ENCODE measurements at regions not wholly inside any gene's neighbourhood (a gene's known extent, or its start where the extent isn't known, plus 50 kb on each side); places are given as distances from the start of the nearest gene placed in this dataset.
"Not testable (repeated sequence)": the region's sequence is repeated elsewhere in the genome, so short reads cannot be mapped to it uniquely, and the experiment has no call there.

DNA sequence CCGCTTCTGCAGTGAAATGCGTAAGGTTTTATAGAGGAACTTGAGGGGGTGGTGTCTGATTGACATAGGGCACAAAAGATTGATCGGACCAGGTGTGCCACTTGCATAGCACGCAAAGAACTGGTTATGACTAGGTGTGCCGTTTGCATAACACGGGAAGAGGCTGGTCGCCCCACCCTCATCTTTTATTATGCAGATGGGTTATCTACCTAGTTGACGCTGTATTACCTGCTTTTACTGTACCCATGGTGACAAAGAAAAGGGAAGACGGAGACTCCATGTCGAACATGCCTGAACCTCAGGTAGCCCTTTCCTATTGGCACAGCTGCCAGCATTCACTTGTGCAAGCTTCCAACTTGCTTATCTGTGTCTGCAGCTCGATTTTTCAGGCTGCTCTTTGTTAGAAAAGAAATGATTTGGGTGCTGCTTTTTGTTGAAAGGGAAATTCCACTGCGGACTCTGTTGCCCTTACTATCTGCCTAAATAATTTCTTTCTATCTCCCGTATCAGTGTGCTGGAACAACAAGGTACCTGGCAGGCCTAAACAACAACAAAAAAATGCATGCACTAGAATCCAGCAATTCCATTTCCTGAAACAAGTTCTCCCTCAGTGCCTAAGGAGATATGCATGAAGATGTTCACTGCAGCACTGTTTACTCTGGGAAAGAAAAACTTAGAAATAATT is 194.4 kb upstream of the KAZN start:
- no peak for DNase-seq (ENCODE audit: low read depth)

DNA sequence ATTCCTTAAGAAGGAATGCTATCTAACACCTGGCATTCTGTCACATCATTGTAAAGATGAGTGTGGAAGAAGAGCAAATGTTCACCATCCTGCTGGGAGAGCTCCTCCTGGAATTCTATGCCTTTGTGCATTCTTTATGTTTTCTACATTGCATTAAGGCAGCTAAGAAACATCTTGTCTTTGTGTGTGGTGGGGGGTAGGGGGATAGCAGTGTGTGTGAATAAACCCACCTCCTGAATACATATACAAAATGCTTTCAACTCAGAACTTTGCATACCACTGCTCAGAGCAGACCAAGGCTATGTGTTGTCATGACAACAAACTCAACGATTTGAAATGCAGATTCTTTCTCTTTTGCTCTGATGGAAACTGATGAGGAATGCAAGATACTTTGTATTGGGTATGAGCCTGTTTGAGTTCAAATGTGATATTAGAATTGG is 193.6 kb upstream of the KAZN start:
- DNase-seq (ENCODE audit: low read depth) = no peak

GRCh38 chr1:14412235-14412634 is 186.2 kb upstream of the KAZN start:
- DNase-seq (ENCODE audit: low read depth) = no peak

DNA sequence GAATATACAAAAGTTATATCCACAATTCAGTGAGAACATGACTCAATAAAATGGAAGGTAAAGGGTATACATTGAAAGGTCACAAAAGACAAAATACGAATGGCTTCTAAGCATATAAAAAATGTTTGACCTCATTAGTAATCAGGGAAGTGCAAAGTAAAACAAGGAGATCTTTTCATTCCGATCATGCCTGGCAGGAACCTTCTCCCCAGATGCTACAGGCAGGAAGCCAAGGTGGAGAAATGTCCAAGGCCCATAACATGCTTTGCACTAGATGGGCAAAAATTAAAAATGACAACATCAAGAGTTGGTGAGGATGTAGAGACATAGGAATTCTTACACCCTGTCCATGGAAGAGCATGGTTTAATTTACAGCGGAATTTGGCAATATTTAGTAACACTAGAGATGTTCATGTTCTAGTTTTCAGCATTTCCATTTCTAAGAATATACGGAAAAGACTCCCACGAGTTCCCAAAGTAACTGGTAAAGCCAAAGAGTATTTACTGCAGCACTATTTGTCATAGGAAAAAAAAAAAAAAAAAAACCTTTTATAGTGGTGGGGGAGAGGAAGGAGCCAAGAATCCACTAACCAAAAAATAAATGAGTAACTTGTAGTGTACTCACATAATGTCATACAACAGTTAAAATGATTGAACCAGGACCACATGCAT is 184.5 kb upstream of the KAZN start:
- DNase-seq (ENCODE audit: low read depth) = no peak

GRCh38 chr1:14415396-14415795 is 183.1 kb upstream of the KAZN start:
- no peak for DNase-seq (ENCODE audit: low read depth)

DNA sequence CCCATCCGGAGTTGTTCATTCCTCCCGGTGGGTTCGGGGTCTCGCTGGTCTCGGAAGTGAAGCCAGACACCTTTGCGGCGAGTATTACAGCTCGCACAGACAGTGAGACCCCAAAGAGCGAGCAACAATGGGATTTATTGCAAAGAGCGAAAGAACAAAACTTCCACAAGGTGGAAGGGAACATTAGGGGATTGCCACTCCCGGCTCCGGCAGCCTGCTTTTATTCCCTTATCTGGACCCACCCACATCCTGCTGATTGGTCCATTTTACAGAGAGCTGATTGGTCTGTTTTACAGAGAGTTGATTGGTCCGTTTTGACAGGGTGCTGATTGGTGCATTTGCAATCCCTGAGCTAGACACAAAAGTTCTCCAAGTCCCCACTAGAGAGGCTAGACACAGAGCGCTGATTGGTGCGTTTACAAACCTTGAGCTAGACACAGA is 178.7 kb upstream of the KAZN start:
- DNase-seq (ENCODE audit: low read depth) = not testable (repeated sequence)

GRCh38 chr1:14420686-14421085 is 177.8 kb upstream of the KAZN start:
- no peak for DNase-seq (ENCODE audit: low read depth)

DNA sequence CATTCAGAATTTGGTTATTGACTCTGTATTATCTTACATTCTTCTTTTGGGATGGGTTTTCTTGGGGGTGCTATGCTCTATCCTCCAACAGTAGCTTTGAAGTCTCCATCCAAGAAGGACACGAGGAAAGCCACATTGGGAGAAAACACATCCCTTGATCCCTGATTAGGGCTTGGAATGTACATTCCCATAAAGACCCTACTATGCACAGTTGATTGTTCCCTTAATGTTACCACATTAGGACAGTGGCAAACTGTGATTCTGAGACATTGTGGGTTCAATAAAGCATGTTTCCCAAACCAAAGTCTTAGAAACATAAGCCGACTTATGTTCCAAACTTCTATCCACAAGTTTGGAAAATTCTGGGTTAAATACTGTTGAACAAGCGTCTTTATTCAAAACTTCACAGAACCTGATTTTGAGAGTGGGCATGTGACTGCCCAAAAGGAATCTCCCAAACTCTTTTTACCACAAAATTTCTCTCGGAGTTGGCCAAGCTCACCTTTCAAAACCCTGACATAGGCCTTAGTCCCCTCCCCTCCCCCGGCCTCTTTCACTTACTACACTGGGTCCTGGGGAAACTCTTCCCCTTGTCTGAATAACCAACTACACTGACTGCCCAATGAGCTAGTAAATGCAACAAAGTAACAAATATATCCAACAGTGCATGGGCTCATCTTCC is 177.0 kb upstream of the KAZN start:
- DNase-seq (ENCODE audit: low read depth) = no peak

GRCh38 chr1:14421977-14422609 is 176.4 kb upstream of the KAZN start:
- DNase-seq (ENCODE audit: low read depth) = no peak

GRCh38 chr1:14424325-14425002 is 174.0 kb upstream of the KAZN start:
- DNase-seq (ENCODE audit: low read depth) = no peak

- DNase-seq (ENCODE audit: low read depth) = no peak
These were observed 171.6 kb upstream of the KAZN start for GRCh38 chr1:14426854-14427253.

DNA sequence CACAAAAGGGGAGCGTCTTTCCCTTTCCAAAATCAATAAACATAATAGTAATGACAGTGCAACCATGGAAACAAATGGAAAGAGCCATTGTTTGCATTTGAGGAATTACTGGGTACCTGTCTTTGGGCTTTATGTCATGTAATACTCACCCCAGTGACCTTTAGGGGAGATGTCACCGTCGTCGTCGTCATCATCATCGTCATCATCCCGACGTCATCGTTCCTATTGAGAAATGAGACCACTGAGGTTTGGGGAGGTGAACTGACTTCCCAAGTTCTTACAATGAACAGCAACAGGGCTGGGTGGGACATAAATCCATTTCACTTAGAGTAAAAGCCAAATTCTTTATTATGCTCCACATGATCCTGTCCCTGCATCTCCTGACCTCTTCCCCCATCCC is 168.9 kb upstream of the KAZN start:
- no peak for DNase-seq (ENCODE audit: low read depth)

GRCh38 chr1:14432728-14433127 is 165.8 kb upstream of the KAZN start:
- not testable (repeated sequence) for DNase-seq (ENCODE audit: low read depth)

- DNase-seq (ENCODE audit: low read depth) = no peak
These were observed 163.0 kb upstream of the KAZN start for GRCh38 chr1:14435368-14436023.

GRCh38 chr1:14437417-14437918 is 161.0 kb upstream of the KAZN start:
- DNase-seq (ENCODE audit: low read depth) = no peak

DNA sequence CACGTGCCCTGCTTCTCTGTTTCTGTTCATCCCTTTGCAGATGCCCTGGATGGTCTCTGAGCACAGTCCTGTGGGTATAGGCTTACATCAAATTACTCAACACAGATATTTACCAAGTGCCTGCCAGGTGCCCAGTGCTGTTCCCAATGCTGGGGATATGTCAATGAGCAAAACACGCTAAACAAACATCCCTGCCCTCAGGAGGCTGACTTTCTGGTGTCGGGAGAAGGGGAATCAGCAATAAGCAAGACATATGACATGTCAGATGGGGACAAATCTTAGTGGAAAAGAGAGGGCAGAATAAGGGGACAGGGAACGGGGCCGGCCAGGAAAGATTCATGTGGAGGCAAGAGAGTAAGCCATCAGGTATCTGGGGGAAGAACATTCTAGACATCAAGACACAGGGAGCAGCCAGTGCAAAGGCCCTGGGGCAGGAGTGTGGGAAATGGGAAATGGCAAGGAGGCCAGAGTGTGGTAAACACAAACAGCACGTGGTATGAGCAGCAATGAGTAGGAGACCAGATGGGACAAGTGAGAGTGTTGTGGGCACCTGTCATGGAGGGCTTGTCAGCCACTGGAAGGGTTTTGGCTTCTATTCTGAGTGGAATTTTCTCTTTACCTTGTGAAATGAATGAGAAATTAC is 160.2 kb upstream of the KAZN start:
- no peak for DNase-seq (ENCODE audit: low read depth)

- DNase-seq (ENCODE audit: low read depth) = no peak
These were observed 159.5 kb upstream of the KAZN start for GRCh38 chr1:14439015-14439414.

GRCh38 chr1:14440166-14440565 is 158.3 kb upstream of the KAZN start:
- no peak for DNase-seq (ENCODE audit: low read depth)

DNA sequence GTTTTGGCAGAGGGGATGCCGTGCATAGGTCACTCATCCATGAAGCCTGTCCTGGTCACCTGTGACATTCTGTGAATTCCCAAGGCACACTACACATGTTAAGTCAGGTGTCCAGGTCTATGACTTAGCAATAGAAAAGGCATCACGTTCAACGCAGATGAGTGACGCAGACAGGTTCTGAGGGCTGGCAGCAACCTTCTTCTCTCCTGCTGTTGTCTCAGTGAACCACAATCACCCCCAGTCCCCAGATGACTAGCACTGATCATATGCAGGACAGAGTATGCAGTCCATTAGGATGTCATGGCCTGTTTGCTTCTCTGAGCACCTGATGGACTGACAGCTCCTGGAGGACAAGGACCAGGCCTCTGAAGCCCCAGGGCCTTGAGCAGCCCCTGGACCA is 157.8 kb upstream of the KAZN start:
- no peak for DNase-seq (ENCODE audit: low read depth)

DNA sequence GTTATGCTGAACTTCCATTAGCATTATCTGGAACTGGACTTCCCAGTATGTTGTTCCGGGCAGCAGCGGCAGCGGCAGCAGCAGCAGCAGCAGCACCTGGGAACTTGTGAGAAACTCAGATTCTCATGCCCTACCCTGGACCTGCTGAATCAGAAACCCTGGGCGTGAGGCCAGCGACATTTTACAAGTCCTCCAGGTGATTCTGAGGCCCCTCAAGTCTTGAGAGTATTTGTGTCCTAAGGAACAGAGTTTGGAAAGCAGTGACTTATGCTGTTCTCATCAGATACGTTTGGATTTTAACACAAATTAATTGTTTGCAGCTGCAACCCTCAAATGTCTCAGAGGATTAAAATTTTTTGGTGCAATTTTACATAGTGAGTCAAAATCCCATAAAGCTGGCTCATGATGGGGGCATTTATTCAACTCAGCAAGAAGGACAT is 157.2 kb upstream of the KAZN start:
- DNase-seq (ENCODE audit: low read depth) = no peak

- no peak for DNase-seq (ENCODE audit: low read depth)
These were observed 155.8 kb upstream of the KAZN start for GRCh38 chr1:14442669-14443068.

Data from stimulated activated CD8-positive, alpha-beta memory T cell treated with anti-CD3 and anti-CD28 coated beads, Interleukin-4, amount 100 ng/mL, for 24 hours (primary cell).